MM.1S (cell line): ENCODE measurements at regions not wholly inside any gene's neighbourhood (a gene's known extent, or its start where the extent isn't known, plus 50 kb on each side); places are given as distances from the start of the nearest gene placed in this dataset.

Experiments used
- DNase-seq: peaks from one replicate; pipeline ENCODE4 v3.0.0-alpha.2; 2015
- H2AFZ ChIP-seq: fragments of 300-600 bp; sonication (generic); 2 replicates; pipeline ENCODE4 v1.6.0; 2016; ENCODE audit warnings: antibody characterized with exemption, low read length
- H3F3A ChIP-seq: fragments of 300-600 bp; sonication (generic); 2 replicates; pipeline ENCODE4 v1.6.1; 2016; ENCODE audit warnings: mild to moderate bottlenecking, antibody characterized with exemption, low read length, moderate library complexity, mixed read lengths; ENCODE audit not compliant: insufficient read depth
- H3K27ac ChIP-seq: fragments of 300-600 bp; sonication (generic); 2 replicates; pipeline ENCODE4 v1.5.1; 2016; ENCODE audit warnings: mild to moderate bottlenecking, low read length
- H3K27me3 ChIP-seq: fragments of 300-600 bp; sonication (generic); replicated peaks from 2 replicates; pipeline ENCODE4 v1.6.0; 2016; ENCODE audit warnings: low read length; ENCODE audit not compliant: insufficient read depth
- H3K36me3 ChIP-seq: fragments of 300-600 bp; sonication (generic); replicated peaks from 2 replicates; pipeline ENCODE4 v1.6.1; 2016; ENCODE audit warnings: mild to moderate bottlenecking, low read length, mixed read lengths; ENCODE audit not compliant: insufficient read depth
- H3K4me1 ChIP-seq: fragments of 300-600 bp; sonication (generic); 2 replicates; pipeline ENCODE4 v1.6.1; 2016; ENCODE audit warnings: low read length, mixed read lengths
- H3K4me2 ChIP-seq: fragments of 300-600 bp; sonication (generic); 2 replicates; pipeline ENCODE4 v1.6.0; 2016; ENCODE audit warnings: low read depth, low read length
- H3K4me3 ChIP-seq: fragments of 300-600 bp; sonication (generic); 2 replicates; pipeline ENCODE4 v1.5.1; 2016; ENCODE audit warnings: low read length, mixed read lengths
- H3K79me2 ChIP-seq: fragments of 300-600 bp; sonication (generic); 2 replicates; pipeline ENCODE4 v1.6.1; 2016; ENCODE audit warnings: mixed run types, low read length, mixed read lengths
- H3K9ac ChIP-seq: fragments of 300-600 bp; sonication (generic); 2 replicates; pipeline ENCODE4 v1.6.1; 2016; ENCODE audit warnings: low read length, mixed read lengths
- H3K9me2 ChIP-seq: fragments of 300-600 bp; sonication (generic); replicated peaks from 2 replicates; pipeline ENCODE4 v1.6.1; 2016; ENCODE audit warnings: mild to moderate bottlenecking, low read length, mixed read lengths; ENCODE audit not compliant: insufficient read depth
- H3K9me3 ChIP-seq: fragments of 300-600 bp; sonication (generic); replicated peaks from 2 replicates; pipeline ENCODE4 v1.6.1; 2016; ENCODE audit warnings: mild to moderate bottlenecking, low read length, mixed read lengths; ENCODE audit not compliant: insufficient read depth
- H4K20me1 ChIP-seq: fragments of 300-600 bp; sonication (generic); 2 replicates; pipeline ENCODE4 v1.6.1; 2016; ENCODE audit warnings: mild to moderate bottlenecking, low read length, moderate library complexity, mixed read lengths; ENCODE audit not compliant: insufficient read depth
- EZH2 ChIP-seq: fragments of 300-600 bp; sonication (generic); optimal IDR thresholded peaks from 2 replicates; pipeline ENCODE3; 2017; ENCODE audit warnings: low read depth, mild to moderate bottlenecking, antibody characterized with exemption, low read length, mixed read lengths
- EZH2phosphoT487 ChIP-seq: fragments of 300-600 bp; sonication (generic); IDR thresholded peaks from 2 replicates; pipeline ENCODE4 v1.6.1; 2018; ENCODE audit warnings: antibody characterized with exemption, low read length
- TF ChIP-seq, protein P1 (sequence below): fragments of 300-600 bp; sonication (generic); IDR thresholded peaks from 2 replicates; pipeline ENCODE4 v1.5.1; 2016; ENCODE audit warnings: antibody characterized with exemption, low read length, mixed read lengths

DNA sequence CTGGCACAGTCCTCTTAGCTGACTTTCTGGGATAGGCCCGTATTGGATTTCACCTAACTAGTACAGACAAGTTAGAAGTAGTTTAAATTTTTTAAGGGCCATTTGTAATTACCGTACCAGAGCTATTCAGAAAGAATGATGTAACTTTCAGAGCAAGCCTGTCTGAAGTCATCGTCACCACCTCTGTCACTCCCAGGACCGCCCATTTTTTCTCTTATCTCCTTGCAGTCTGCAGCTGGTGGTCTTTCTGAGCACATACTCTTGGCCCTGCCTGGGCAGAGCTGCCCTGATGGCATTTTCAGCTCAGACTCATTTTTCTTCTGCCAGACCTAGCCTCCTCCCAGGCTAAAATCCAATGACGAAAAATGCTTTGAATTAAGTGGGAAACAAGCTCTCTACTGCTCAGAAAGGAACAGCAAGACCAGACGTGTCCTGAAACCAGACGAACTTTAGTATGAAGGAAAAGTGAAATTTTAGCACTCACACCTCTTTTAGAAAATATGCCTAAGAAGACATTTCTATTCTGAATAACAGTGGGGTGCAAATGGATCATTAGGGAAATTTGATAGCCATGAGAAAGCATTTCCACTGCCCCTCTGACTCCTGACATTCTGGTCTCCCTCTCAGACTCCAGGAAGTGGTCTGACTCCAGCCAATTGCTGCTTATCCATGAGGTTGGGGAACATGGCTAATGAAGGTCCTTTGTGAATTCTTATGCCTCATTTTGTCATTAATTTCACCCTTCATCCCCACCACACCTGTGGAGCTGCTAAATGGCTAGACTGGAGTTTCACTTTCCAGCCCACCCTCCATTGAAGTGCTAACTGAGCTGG, 162.4 kb upstream of the GYPA start:
- Histone ChIP-seq H2AFZ (no peak overlapping the region), H3K9me2 (no peaks in the 10 kb centered on the region), H3F3A (no peaks in the 10 kb centered on the region), H3K9ac (no peak overlapping the region), H4K20me1 (no peaks in the 10 kb centered on the region), H3K4me3 (no peak overlapping the region), H3K27ac (no peak overlapping the region), H3K4me2 (no peak overlapping the region), H3K36me3 (no peaks in the 10 kb centered on the region), H3K4me1 (no peaks in the 10 kb centered on the region), H3K79me2 (no peaks in the 10 kb centered on the region), H3K27me3 (no peaks in the 10 kb centered on the region), H3K9me3 (no peaks in the 10 kb centered on the region)
- TF ChIP-seq, protein P1, sequence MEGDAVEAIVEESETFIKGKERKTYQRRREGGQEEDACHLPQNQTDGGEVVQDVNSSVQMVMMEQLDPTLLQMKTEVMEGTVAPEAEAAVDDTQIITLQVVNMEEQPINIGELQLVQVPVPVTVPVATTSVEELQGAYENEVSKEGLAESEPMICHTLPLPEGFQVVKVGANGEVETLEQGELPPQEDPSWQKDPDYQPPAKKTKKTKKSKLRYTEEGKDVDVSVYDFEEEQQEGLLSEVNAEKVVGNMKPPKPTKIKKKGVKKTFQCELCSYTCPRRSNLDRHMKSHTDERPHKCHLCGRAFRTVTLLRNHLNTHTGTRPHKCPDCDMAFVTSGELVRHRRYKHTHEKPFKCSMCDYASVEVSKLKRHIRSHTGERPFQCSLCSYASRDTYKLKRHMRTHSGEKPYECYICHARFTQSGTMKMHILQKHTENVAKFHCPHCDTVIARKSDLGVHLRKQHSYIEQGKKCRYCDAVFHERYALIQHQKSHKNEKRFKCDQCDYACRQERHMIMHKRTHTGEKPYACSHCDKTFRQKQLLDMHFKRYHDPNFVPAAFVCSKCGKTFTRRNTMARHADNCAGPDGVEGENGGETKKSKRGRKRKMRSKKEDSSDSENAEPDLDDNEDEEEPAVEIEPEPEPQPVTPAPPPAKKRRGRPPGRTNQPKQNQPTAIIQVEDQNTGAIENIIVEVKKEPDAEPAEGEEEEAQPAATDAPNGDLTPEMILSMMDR = no peak
- TF ChIP-seq EZH2 = no peak
- TF ChIP-seq EZH2phosphoT487 = no peak
- DNase-seq = no peak

DNA sequence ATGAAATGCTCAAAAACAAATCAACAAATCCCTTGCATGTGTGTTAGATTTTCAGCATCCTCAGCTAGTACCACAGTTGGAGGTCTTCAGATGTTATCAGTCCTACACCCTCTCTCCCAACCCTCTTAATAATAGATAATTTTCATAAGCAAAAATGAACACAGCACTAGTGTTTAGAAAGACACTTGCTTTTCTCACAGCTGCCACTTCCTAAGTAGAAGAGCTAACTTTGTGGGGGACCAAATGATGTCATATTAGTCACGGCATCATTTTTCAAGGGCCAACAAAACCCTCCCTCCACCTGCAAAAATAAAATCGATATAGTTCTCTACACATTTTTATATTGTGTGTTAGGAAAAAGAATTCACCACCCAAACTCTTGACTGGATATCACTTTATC, 163.5 kb upstream of the GYPA start:
- Histone ChIP-seq H3K27ac (no peak overlapping the region), H3K4me2 (no peak overlapping the region), H3K9me3 (no peaks in the 10 kb centered on the region), H3K4me1 (no peaks in the 10 kb centered on the region), H3F3A (no peaks in the 10 kb centered on the region), H3K36me3 (no peaks in the 10 kb centered on the region), H4K20me1 (no peaks in the 10 kb centered on the region), H3K27me3 (no peaks in the 10 kb centered on the region), H2AFZ (no peak overlapping the region), H3K9ac (no peak overlapping the region), H3K79me2 (no peaks in the 10 kb centered on the region), H3K9me2 (no peaks in the 10 kb centered on the region), H3K4me3 (no peak overlapping the region)
- no peak for DNase-seq
- TF ChIP-seq EZH2phosphoT487 (no peak), EZH2 (no peak)
- TF ChIP-seq, protein P1 = no peak

DNA sequence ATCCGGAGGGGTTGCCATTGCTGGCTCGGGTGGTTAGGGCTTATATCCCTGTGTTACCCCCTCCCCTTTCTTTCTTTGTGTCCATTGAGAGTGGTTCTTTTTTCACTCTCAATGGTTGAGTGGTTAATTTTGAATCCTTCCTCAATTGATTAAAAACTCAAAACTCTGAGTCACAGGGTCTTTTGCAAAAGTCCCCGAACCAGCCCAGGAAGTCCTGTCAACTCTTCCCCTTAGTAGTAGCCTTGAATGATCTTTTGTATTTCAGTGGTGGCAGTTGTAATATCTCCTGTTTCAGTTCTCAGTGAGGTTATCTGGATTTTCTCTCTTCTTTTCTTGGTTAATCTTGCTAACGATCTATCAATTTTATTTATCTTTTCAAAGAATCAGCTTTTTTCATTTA, 170.0 kb upstream of the GYPA start:
- TF ChIP-seq EZH2phosphoT487 = no peak
- TF ChIP-seq, protein P1 = no peak
- no peak for TF ChIP-seq EZH2
- no peak overlapping the region for H3K4me2 ChIP-seq
- H2AFZ ChIP-seq = no peak overlapping the region
- no peaks in the 10 kb centered on the region for H3K36me3 ChIP-seq
- no peak overlapping the region for H3K4me3 ChIP-seq
- H4K20me1 ChIP-seq = no peaks in the 10 kb centered on the region
- no peaks in the 10 kb centered on the region for H3K9me3 ChIP-seq
- DNase-seq = no peak
- H3K9ac ChIP-seq = no peak overlapping the region
- no peak overlapping the region for H3K27ac ChIP-seq
- H3K4me1 ChIP-seq = no peaks in the 10 kb centered on the region
- no peaks in the 10 kb centered on the region for H3K27me3 ChIP-seq
- no peaks in the 10 kb centered on the region for H3K9me2 ChIP-seq
- H3K79me2 ChIP-seq = no peaks in the 10 kb centered on the region
- H3F3A ChIP-seq = no peaks in the 10 kb centered on the region
